ENCODE measurements at regions not wholly inside any gene's neighbourhood (a gene's known extent, or its start where the extent isn't known, plus 50 kb on each side); places are given as distances from the start of the nearest gene placed in this dataset.

DNA sequence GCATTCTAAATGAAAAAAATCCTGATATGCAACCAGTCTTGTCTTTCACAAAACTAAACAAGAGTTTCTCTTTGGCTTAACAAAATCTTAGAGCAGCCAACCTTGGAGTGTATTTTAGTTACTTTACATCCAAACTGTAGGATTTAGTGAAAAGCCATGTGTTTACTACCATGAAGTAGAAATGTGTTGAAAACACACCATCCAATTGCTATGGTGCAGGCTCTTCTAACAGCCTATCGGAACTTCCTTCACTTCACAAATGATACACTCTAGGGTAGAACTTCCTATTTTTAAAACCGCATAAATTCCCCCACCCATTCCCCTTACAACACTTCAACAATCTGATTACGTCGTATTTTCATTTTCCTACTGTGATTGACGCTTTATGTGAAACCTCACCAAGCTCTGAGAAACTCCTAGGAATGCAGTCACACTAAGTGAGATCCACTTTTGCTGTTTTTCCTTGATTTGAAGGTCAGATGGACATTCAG is 74.4 kb upstream of the MAP4K4 start:
- H3K27me3 ChIP-seq (ENCODE audit: control insufficient read depth, insufficient read depth, low read length) = peaks cover 2% of the 10 kb centered on the region
- no peaks in the 10 kb centered on the region for H3K36me3 ChIP-seq (ENCODE audit: insufficient read depth, low read length)
- H3K4me1 ChIP-seq (ENCODE audit: control insufficient read depth, insufficient read depth, low read length) = no peaks in the 10 kb centered on the region
- H3K4me2 ChIP-seq (ENCODE audit: low read length) = no peak overlapping the region
- no peak overlapping the region for H3K4me3 ChIP-seq (ENCODE audit: low read length)
- H3K9me3 ChIP-seq (replicated peaks; ENCODE audit: low read length) = no peaks in the 10 kb centered on the region
- no peak overlapping the region for H3K9ac ChIP-seq (ENCODE audit: low read depth, low read length)

DNA sequence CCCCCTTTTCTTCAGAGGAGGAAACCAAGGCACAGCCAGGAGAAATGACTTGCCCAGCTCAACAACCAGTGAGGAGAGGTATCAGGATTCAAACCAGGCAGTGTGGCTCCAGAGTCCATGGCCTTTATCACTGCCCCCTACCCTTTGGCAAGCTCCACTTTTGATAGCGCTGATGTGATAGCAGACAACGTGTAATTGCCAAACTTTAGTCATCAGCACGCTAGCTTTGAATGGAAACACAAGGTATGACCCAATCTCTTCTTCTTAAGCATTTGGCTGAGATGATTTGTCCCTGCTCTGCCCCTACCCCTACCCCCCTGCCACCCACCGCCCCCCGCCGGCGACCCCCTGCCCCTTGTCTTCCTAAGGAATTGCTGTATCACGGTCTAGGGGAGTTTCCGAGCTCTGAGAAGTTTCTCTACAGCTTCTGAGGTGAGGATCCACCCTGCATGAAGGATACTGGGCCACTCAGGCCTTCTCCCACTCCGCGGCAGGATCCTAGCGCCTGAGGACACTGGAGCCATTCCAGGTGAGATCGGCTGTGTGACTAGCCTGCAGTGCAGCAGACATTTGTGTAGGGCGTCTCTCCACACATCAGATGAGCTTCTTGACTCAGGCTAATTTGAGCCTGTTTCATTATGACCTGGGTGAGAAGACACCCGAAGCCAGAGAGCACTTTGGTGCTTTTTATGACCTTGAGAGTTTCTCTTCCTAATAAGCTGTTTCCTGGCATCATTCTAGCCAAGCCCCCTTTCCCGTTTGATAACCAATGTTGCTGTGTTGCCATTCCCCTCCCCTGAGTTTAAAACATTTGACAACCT is 75.1 kb upstream of the MAP4K4 start:
- no peak overlapping the region for H3K4me2 ChIP-seq (ENCODE audit: low read length)
- no peak overlapping the region for H3K4me3 ChIP-seq (ENCODE audit: low read length)
- peaks cover 2% of the 10 kb centered on the region for H3K27me3 ChIP-seq (ENCODE audit: control insufficient read depth, insufficient read depth, low read length)
- H3K9me3 ChIP-seq (replicated peaks; ENCODE audit: low read length) = no peaks in the 10 kb centered on the region
- H3K4me1 ChIP-seq (ENCODE audit: control insufficient read depth, insufficient read depth, low read length) = peaks cover 5% of the 10 kb centered on the region
- H3K9ac ChIP-seq (ENCODE audit: low read depth, low read length) = no peak overlapping the region
- no peaks in the 10 kb centered on the region for H3K36me3 ChIP-seq (ENCODE audit: insufficient read depth, low read length)

DNA sequence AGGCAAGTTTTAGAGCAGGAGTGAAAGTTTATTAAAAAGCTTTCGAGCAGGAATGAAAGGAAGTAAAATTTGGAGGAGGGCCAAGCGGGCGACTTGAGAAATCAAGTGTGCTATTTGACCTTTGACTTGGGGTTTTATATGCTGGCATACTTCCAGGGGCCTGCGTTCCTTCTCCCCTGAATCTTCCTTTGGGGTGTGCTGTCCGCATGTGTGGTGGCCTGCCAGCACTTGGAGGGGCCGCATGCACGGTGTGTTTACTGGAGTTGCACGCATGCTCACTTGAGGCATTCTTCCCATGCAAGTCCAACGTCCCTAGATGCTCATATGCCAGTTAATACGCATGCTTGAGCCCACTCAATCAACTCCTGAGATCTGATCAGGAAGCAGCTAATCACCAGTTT is 78.3 kb upstream of the MAP4K4 start:
- no peaks in the 10 kb centered on the region for H3K9me3 ChIP-seq (replicated peaks; ENCODE audit: low read length)
- peaks cover 19% of the 10 kb centered on the region for H3K4me1 ChIP-seq (ENCODE audit: control insufficient read depth, insufficient read depth, low read length)
- peaks cover 2% of the 10 kb centered on the region for H3K27me3 ChIP-seq (ENCODE audit: control insufficient read depth, insufficient read depth, low read length)
- H3K4me2 ChIP-seq (ENCODE audit: low read length) = no peak overlapping the region
- H3K36me3 ChIP-seq (ENCODE audit: insufficient read depth, low read length) = no peaks in the 10 kb centered on the region
- no peak overlapping the region for H3K4me3 ChIP-seq (ENCODE audit: low read length)
- no peak overlapping the region for H3K9ac ChIP-seq (ENCODE audit: low read depth, low read length)

DNA sequence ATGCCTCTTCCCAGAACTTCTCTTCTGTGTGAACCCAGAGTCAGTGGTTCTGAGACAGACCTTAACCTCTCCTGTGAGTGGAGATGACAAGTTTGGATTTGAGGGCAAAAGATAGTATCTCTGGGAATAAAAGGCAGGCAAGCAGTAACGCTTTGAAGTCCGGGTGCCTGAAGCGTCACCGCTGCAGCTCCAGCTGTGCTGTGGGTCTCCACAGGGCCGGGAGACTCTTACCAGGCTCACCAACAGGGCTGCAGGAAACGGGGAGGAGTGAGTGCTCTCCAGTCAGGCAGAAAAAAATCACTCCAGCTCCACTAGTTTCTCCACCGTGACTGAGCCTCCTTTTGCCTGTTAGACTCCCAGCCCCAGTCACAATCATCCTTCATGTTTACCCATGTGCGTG is 79.7 kb upstream of the MAP4K4 start:
- no peak overlapping the region for H3K4me3 ChIP-seq (ENCODE audit: low read length)
- no peak overlapping the region for H3K9ac ChIP-seq (ENCODE audit: low read depth, low read length)
- H3K36me3 ChIP-seq (ENCODE audit: insufficient read depth, low read length) = no peaks in the 10 kb centered on the region
- H3K27me3 ChIP-seq (ENCODE audit: control insufficient read depth, insufficient read depth, low read length) = peaks cover 2% of the 10 kb centered on the region
- H3K4me2 ChIP-seq (ENCODE audit: low read length) = no peak overlapping the region
- no peaks in the 10 kb centered on the region for H3K9me3 ChIP-seq (replicated peaks; ENCODE audit: low read length)
- peaks cover 19% of the 10 kb centered on the region for H3K4me1 ChIP-seq (ENCODE audit: control insufficient read depth, insufficient read depth, low read length)

DNA sequence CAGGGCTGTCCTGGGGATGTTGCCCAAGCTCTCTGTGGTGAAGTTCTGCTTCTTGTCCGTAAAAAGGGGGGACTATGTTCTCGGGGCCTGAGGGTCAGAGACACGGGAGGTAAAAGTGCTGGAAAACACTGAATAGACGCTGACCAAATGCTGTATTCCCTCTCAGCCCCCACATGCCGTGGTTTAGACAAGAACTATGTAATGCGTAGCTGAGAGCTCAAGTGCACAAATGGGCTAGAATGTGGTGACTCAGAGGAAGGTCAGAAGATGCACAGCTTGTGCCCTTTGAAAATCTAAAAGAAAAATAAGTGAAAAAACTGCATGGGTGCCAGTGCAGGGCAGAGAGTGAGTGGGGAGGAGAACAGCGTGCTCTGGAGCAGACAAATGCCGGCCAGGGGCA is 80.3 kb upstream of the MAP4K4 start:
- H3K4me3 ChIP-seq (ENCODE audit: low read length) = no peak overlapping the region
- peaks cover 19% of the 10 kb centered on the region for H3K4me1 ChIP-seq (ENCODE audit: control insufficient read depth, insufficient read depth, low read length)
- peak overlapping the region; percentile 62 for H3K4me2 ChIP-seq (ENCODE audit: low read length)
- H3K9ac ChIP-seq (ENCODE audit: low read depth, low read length) = no peak overlapping the region
- H3K27me3 ChIP-seq (ENCODE audit: control insufficient read depth, insufficient read depth, low read length) = no peaks in the 10 kb centered on the region
- no peaks in the 10 kb centered on the region for H3K36me3 ChIP-seq (ENCODE audit: insufficient read depth, low read length)
- no peaks in the 10 kb centered on the region for H3K9me3 ChIP-seq (replicated peaks; ENCODE audit: low read length)

DNA sequence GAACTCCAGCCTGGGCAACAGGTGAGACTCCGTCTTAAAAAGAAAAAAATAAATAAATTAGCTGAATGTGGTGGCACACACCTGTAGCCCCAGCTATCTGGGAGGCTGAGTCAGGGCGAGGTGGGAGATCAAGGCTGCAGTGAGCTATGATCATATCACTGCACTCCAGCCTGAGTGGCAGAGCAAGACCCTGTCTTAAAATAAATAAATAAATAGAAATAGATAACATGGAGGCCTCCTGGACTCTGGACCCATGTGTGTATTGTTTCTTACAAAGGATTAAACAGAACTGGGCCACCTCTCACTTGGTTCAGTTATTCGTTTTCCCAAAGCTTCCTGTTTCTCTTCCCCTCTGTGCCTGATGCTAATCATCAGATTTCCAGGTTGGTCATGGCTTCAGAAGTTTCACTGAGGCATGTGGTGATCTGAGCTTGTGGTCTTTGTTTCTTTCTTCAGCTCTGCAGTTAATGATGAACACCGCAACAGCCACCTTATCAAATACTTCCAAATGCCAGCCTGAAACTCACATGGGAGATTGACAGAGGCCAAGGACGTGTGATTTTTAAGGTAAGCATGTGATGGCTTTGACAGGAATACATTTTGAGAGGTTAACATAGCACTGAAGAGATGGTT is 83.3 kb upstream of the MAP4K4 start:
- Histone ChIP-seq H3K9me3 (replicated peaks; ENCODE audit: low read length) (no peaks in the 10 kb centered on the region), H3K36me3 (ENCODE audit: insufficient read depth, low read length) (no peaks in the 10 kb centered on the region), H3K4me3 (ENCODE audit: low read length) (no peak overlapping the region), H3K27me3 (ENCODE audit: control insufficient read depth, insufficient read depth, low read length) (no peaks in the 10 kb centered on the region), H3K9ac (ENCODE audit: low read depth, low read length) (no peak overlapping the region), H3K4me2 (ENCODE audit: low read length) (no peak overlapping the region), H3K4me1 (ENCODE audit: control insufficient read depth, insufficient read depth, low read length) (peaks cover 19% of the 10 kb centered on the region)

DNA sequence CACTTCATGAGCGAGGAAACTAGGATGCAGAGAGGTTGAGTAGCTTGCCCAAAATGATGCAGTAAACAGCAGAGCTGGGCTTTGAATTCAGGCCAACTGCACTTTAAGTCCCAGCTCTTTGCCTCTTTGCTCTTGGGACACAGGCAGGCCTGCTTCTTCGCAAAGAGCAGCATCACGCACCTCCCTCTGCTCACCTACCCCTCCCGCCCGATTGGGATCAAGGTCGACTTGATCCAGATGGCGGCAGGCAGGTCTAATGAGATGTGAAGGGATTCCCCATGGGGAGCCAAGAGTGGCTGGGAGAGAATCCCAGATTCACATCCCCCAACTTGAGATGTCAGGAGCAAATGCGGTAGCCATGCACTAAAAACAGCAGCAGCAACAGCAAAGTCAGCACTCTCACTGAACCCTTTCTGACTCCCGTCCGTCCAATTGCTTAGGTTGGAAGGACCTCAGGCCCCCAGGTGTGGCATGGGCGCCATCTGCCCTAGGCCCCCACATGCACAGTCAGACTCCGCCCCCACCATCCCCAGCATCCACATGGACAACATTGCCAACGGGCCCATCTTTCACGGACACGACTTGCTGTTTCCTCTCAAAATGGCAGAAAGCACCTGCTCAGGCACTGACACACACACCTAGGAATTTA is 84.3 kb upstream of the MAP4K4 start:
- H3K36me3 ChIP-seq (ENCODE audit: insufficient read depth, low read length) = no peaks in the 10 kb centered on the region
- no peak overlapping the region for H3K4me3 ChIP-seq (ENCODE audit: low read length)
- H3K4me1 ChIP-seq (ENCODE audit: control insufficient read depth, insufficient read depth, low read length) = peaks cover 19% of the 10 kb centered on the region
- H3K27me3 ChIP-seq (ENCODE audit: control insufficient read depth, insufficient read depth, low read length) = no peaks in the 10 kb centered on the region
- H3K9ac ChIP-seq (ENCODE audit: low read depth, low read length) = no peak overlapping the region
- H3K4me2 ChIP-seq (ENCODE audit: low read length) = no peak overlapping the region
- H3K9me3 ChIP-seq (replicated peaks; ENCODE audit: low read length) = no peaks in the 10 kb centered on the region

DNA sequence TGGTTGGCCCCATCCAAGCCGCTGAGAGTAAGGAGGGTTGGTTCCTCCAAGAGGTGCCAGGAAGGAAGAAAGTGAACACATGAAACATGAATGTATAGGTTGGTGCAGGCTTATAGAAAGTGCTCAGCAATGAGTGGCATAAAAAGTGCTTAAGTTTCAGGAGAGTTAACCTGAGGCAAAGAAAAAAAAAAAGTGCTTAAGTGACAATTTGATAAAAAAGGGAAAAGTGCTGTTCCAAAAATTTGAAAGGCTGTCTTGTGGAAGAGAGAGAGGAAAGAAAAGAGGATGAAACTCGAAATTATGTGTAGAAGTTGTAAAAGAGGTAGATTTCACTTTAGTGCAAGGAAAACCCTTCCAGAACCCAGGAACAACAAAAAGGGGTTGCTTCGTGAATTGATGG is 85.5 kb upstream of the MAP4K4 start:
- H3K9me3 ChIP-seq (replicated peaks; ENCODE audit: low read length) = no peaks in the 10 kb centered on the region

DNA sequence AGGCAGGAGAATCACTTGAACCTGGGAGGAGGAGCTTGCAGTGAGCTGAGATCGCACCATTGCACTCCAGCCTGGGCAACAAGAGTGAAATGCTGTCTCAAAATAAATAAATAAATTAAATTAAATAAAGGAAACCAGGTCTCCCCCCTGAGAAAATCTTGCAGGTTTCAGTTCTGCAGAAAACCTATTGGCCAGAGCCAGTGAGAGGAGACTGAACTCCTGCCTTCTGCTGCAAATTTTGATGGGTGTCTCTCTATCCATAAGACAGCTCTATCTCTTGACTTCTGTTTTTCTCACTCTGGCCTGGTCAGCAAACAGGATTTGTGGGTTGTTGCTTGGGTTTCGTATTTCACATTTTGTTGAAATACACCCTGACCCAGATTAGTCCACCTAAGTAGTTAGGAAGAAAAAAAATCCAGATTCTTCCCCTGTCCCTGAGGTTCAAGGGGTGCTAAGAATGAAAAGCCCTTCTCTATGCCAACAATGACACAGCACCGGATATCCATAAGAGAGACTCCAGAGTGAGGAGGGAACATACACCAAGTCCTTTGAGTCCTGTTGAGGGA is 86.7 kb upstream of the MAP4K4 start:
- H3K4me3 ChIP-seq (ENCODE audit: low read length) = no peak overlapping the region
- H3K4me2 ChIP-seq (ENCODE audit: low read length) = no peak overlapping the region
- H3K36me3 ChIP-seq (ENCODE audit: insufficient read depth, low read length) = no peaks in the 10 kb centered on the region
- no peaks in the 10 kb centered on the region for H3K9me3 ChIP-seq (replicated peaks; ENCODE audit: low read length)
- no peaks in the 10 kb centered on the region for H3K4me1 ChIP-seq (ENCODE audit: control insufficient read depth, insufficient read depth, low read length)
- H3K27me3 ChIP-seq (ENCODE audit: control insufficient read depth, insufficient read depth, low read length) = no peaks in the 10 kb centered on the region
- no peak overlapping the region for H3K9ac ChIP-seq (ENCODE audit: low read depth, low read length)

More for the DNA sequence above, 85.5 kb upstream of the MAP4K4 start:
- peaks cover 10% of the 10 kb centered on the region for H3K4me1 ChIP-seq (ENCODE audit: control insufficient read depth, insufficient read depth, low read length)
- no peak overlapping the region for H3K9ac ChIP-seq (ENCODE audit: low read depth, low read length)
- no peak overlapping the region for H3K4me3 ChIP-seq (ENCODE audit: low read length)
- H3K27me3 ChIP-seq (ENCODE audit: control insufficient read depth, insufficient read depth, low read length) = no peaks in the 10 kb centered on the region
- no peaks in the 10 kb centered on the region for H3K36me3 ChIP-seq (ENCODE audit: insufficient read depth, low read length)
- no peak overlapping the region for H3K4me2 ChIP-seq (ENCODE audit: low read length)

DNA sequence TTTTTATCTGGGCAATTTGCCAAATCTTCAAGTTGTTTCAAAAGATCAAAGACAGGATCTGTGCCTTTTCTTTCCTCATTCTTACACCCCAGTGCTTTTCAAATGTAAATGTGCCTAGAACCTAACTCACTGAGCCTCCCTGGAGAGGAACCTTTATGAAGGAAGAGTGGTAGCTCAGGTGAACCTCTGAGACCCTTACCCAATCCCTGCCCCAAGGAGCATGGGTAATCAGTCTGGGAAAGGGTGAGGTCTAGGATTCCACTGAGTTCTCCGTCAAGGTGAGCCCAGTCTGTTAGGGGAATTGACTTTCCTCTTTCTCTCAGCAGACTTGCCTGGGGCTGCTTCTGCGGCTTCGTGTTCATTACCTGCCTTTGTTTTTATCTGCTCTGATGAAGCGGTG is 88.1 kb upstream of the MAP4K4 start:
- H3K36me3 ChIP-seq (ENCODE audit: insufficient read depth, low read length) = no peaks in the 10 kb centered on the region
- no peaks in the 10 kb centered on the region for H3K4me1 ChIP-seq (ENCODE audit: control insufficient read depth, insufficient read depth, low read length)
- H3K9ac ChIP-seq (ENCODE audit: low read depth, low read length) = no peak overlapping the region
- no peak overlapping the region for H3K4me3 ChIP-seq (ENCODE audit: low read length)
- H3K9me3 ChIP-seq (replicated peaks; ENCODE audit: low read length) = no peaks in the 10 kb centered on the region
- peaks cover under 1% of the 10 kb centered on the region for H3K27me3 ChIP-seq (ENCODE audit: control insufficient read depth, insufficient read depth, low read length)
- H3K4me2 ChIP-seq (ENCODE audit: low read length) = no peak overlapping the region
